Testis (tissue), 2 donors: ENCODE measurements at regions not wholly inside any gene's neighbourhood (a gene's known extent, or its start where the extent isn't known, plus 50 kb on each side); places are given as distances from the start of the nearest gene placed in this dataset.

Experiments
- CTCF ChIP-seq, 3 experiments: fragments of 450-650 bp in 2 of 3; fragments of 200-600 bp in 1 of 3; sonication (generic) in 1 of 3; IDR thresholded peaks; one replicate each; pipeline ENCODE4 v1.5.1; 2016 to 2019; ENCODE audit warnings: antibody characterized with exemption in 3 of 3, mild to moderate bottlenecking in 2 of 3, moderate library complexity in 1 of 3
- POLR2A ChIP-seq: fragments of 450-650 bp; IDR thresholded peaks from one replicate; pipeline ENCODE4 v1.6.1; 2017; ENCODE audit warnings: antibody characterized with exemption, mild to moderate bottlenecking, moderate library complexity

- TF ChIP-seq POLR2A (no peak), CTCF (IDR thresholded peaks at IDR 0.05) (no peak)
Measured at GRCh38 chrX:13917507-13917906, 100.6 kb upstream of the GPM6B start.
